T-cell (primary cell): ENCODE measurements at regions not wholly inside any gene's neighbourhood (a gene's known extent, or its start where the extent isn't known, plus 50 kb on each side); places are given as distances from the start of the nearest gene placed in this dataset.

Experiments
- ATAC-seq, 4 experiments: fragments of 200-7000 bp in 3 of 4; fragments of 150-1000 bp in 1 of 4; cut with Tn5 transposase; replicated peaks in 1 of 4; 1 replicate in 3 of 4; 2 replicates in 1 of 4; pipeline ENCODE4 v1.10.0; 2021; ENCODE audit warnings: moderate library complexity in 3 of 4, mild to moderate bottlenecking in 2 of 4, moderate number of reproducible peaks in 1 of 4
- CTCF ChIA-PET, 2 donors: fragments of 300-600 bp; sonication (Branson Sonifier 250); formaldehyde crosslinking; loops; one replicate each; lab custom pipeline; 2022; ENCODE audit warnings: antibody characterized with exemption in 2 of 2; lab: Charles Lee
- POLR2A ChIA-PET, 2 donors: fragments of 300-600 bp; sonication (Branson Sonifier 250); formaldehyde crosslinking; loops; one replicate each; lab custom pipeline; 2022; ENCODE audit warnings: antibody characterized with exemption in 2 of 2; lab: Charles Lee
- DNase-seq, 35 experiments: peaks; one replicate each; pipeline versions ENCODE4 v3.0.0 to v3.0.0-alpha.2; 2013 to 2023
- H3K27ac ChIP-seq: one replicate; pipeline ENCODE4 v1.5.1; 2013; ENCODE audit warnings: low read length
- H3K27me3 ChIP-seq, 2 experiments: replicated peaks in 1 of 2; 1 replicate in 1 of 2; 2 replicates in 1 of 2; pipeline versions ENCODE4 v1.6.1 to v1.7.0; 2013; ENCODE audit warnings: low read length in 1 of 2, mixed read lengths in 1 of 2; ENCODE audit not compliant: control insufficient read depth in 2 of 2, insufficient read depth in 2 of 2; ENCODE audit errors: extremely low read depth in 1 of 2
- H3K36me3 ChIP-seq, 2 donors: 1 replicate in 1 of 2; 2 replicates in 1 of 2; pipeline versions ENCODE4 v1.6.1 to v1.7.0; 2013; ENCODE audit warnings: low read length in 1 of 2; ENCODE audit not compliant: control insufficient read depth in 2 of 2, insufficient read depth in 1 of 2; ENCODE audit errors: extremely low read depth in 1 of 2
- H3K4me1 ChIP-seq, 2 experiments: 1 replicate in 1 of 2; 2 replicates in 1 of 2; pipeline versions ENCODE4 v1.6.1 to v1.7.0; 2013; ENCODE audit warnings: low read length in 2 of 2, mixed read lengths in 1 of 2; ENCODE audit not compliant: insufficient read depth in 2 of 2, control insufficient read depth in 1 of 2; ENCODE audit errors: extremely low read depth in 1 of 2
- H3K4me3 ChIP-seq, 2 donors: 1 replicate in 1 of 2; 2 replicates in 1 of 2; pipeline versions ENCODE4 v1.5.1 to v1.7.0; 2013; ENCODE audit warnings: mild to moderate bottlenecking in 2 of 2, low read length in 1 of 2, moderate library complexity in 1 of 2; ENCODE audit not compliant: control insufficient read depth in 1 of 2; ENCODE audit errors: extremely low read depth in 1 of 2
- H3K9me3 ChIP-seq: 2 replicates; pipeline ENCODE4 v1.7.0; 2013
- H3K27ac Mint-ChIP-seq, 2 donors: one replicate each; pipeline ENCODE4 v1.8.0; 2020 to 2021; ENCODE audit warnings: mild to moderate bottlenecking in 2 of 2, mixed read lengths in 2 of 2
- H3K27me3 Mint-ChIP-seq, 2 donors: one replicate each; pipeline ENCODE4 v1.8.0; 2021 to 2022; ENCODE audit warnings: mixed read lengths in 2 of 2
- H3K36me3 Mint-ChIP-seq: one replicate; pipeline ENCODE4 v1.8.0; 2021; ENCODE audit warnings: mixed read lengths
- H3K4me1 Mint-ChIP-seq, 3 donors: one replicate each; pipeline ENCODE4 v1.8.0; 2020 to 2022; ENCODE audit warnings: mixed read lengths in 3 of 3, mild to moderate bottlenecking in 1 of 3
- H3K4me3 Mint-ChIP-seq, 3 donors: one replicate each; pipeline ENCODE4 v1.8.0; 2020 to 2022; ENCODE audit warnings: mild to moderate bottlenecking in 3 of 3, mixed read lengths in 3 of 3, moderate library complexity in 3 of 3
- H3K9me3 Mint-ChIP-seq, 3 donors: one replicate each; pipeline ENCODE4 v1.8.0; 2020 to 2022; ENCODE audit warnings: mixed read lengths in 3 of 3
- WGBS: methylation state at CpG from one replicate; pipeline ENCODE4 v1.1.5; 2013; ENCODE audit warnings: missing lambda C conversion rate; ENCODE audit not compliant: insufficient coverage; 5-methylcytosine and 5-hydroxymethylcytosine counted together

DNA sequence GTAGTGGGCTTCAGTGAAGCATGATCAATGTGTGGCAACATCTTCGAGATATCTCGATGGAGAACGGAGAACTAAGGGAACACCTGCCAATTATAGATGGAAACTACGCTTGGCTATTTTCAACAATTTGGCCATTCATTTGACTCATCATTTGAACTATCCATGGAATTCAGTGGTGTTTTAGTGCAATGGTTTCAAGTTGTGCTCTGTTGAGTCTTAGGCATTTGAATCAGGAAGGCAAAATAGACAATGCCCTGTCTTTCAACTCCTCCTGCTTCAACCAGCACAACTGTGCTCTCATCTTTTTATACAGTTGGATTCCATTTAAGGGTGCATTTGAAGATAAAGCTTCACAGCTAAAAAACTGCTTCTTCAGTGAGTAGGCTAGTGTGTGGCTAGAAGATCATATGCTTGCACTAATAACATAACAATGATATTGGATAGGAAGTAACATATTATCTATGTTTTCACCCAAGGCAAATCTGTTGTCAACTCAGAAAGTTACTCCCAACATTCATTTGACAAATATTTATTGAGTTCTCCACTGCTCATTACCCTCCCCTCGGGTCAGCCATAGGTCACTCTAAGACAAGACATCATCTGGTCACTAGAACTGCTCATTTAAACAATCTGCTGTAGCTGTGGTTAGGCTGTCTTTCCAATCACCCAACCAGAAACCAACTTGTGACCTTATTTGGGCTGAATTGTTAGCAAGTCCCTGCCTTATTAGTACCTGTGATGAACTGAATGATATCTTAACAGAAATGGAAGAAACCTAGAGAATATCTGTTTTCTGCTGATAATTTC, 314.1 kb upstream of the SP4 start:
- H3K27me3 ChIP-seq, result peaks cover 0 to 4% of the 10 kb centered on the region in 2 experiments
- no peak overlapping the region for H3K27ac ChIP-seq
- Mint-ChIP-seq H3K4me3 (no peak overlapping the region), H3K27ac (no peak overlapping the region), H3K27me3 (peaks cover 3 to 18% of the 10 kb centered on the region in 2 donors), H3K9me3 (no peaks in the 10 kb centered on the region), H3K4me1 (no peaks in the 10 kb centered on the region), H3K36me3 (no peaks in the 10 kb centered on the region)
- DNase-seq (no peak), ATAC-seq (no peak)
- no peaks in the 10 kb centered on the region for H3K4me1 ChIP-seq
- ChIA-PET POLR2A (no interaction called here), CTCF (no interaction called here)
- WGBS, result 97% methylated on average over 4 of the region's 5 CpGs
- H3K36me3 ChIP-seq, result no peaks in the 10 kb centered on the region
- no peaks in the 10 kb centered on the region for H3K9me3 ChIP-seq
- H3K4me3 ChIP-seq, result no peak overlapping the region

DNA sequence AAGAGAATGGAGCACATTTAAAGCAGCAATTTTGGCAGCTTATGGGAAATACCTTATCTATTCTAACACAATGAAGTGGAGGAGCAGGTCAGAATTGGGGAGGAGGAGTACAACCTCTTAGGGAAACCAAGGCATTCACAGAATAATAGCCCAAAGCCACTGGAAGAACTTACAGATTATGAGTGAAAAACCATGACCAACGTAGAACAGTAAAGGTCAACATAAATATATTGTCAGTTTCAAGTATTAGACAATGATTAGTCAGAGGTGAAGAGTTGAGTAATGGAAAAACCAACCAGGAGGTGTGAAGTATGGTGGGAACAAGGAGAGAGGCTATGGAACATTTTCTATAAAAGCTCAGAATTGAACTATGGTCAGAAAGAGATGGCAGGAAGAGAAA, 304.3 kb upstream of the SP4 start:
- no peak for ATAC-seq
- Mint-ChIP-seq H3K27me3 (peaks cover 0 to 3% of the 10 kb centered on the region in 2 donors), H3K27ac (no peak overlapping the region), H3K9me3 (no peaks in the 10 kb centered on the region), H3K36me3 (no peaks in the 10 kb centered on the region), H3K4me3 (no peak overlapping the region), H3K4me1 (no peaks in the 10 kb centered on the region)
- WGBS, result no CpG with 5 or more reads among the region's 1 CpG
- H3K36me3 ChIP-seq, result no peaks in the 10 kb centered on the region
- CTCF ChIA-PET, result no interaction called here
- H3K4me1 ChIP-seq, result no peaks in the 10 kb centered on the region
- H3K4me3 ChIP-seq, result no peak overlapping the region
- no peaks in the 10 kb centered on the region for H3K27me3 ChIP-seq
- no peaks in the 10 kb centered on the region for H3K9me3 ChIP-seq
- no peak for DNase-seq
- H3K27ac ChIP-seq, result no peak overlapping the region
- POLR2A ChIA-PET, result no interaction called here

DNA sequence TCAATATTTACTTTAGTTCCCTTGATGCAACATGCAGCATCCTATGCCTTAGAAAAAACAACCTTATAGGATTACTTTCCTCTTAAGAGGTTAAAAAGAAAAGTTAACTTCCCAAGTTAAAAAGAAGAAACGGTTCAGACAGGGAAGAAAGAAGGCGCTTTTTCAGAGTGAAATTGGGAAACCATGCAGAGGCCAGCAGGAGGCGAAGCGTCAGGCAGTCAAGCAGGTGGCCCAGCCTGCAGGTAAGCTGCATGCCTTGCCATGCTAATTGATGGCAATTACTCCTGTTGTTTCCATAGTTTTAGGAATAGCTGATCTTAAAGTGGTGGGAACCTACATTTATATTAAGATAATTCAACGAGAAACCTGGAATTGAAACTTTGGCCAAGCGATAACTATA, 302.6 kb upstream of the SP4 start:
- Mint-ChIP-seq H3K4me3 (no peak overlapping the region), H3K4me1 (no peaks in the 10 kb centered on the region), H3K27ac (no peak overlapping the region), H3K9me3 (no peaks in the 10 kb centered on the region), H3K36me3 (no peaks in the 10 kb centered on the region), H3K27me3 (peaks cover 3 to 12% of the 10 kb centered on the region in 2 donors)
- no peaks in the 10 kb centered on the region for H3K27me3 ChIP-seq
- ATAC-seq (no peak), DNase-seq (no peak)
- ChIA-PET POLR2A (no interaction called here), CTCF (no interaction called here)
- no peaks in the 10 kb centered on the region for H3K4me1 ChIP-seq
- H3K4me3 ChIP-seq, result no peak overlapping the region
- 89% methylated on average over 4 of the region's 6 CpGs for WGBS
- no peaks in the 10 kb centered on the region for H3K36me3 ChIP-seq
- no peak overlapping the region for H3K27ac ChIP-seq
- no peaks in the 10 kb centered on the region for H3K9me3 ChIP-seq

DNA sequence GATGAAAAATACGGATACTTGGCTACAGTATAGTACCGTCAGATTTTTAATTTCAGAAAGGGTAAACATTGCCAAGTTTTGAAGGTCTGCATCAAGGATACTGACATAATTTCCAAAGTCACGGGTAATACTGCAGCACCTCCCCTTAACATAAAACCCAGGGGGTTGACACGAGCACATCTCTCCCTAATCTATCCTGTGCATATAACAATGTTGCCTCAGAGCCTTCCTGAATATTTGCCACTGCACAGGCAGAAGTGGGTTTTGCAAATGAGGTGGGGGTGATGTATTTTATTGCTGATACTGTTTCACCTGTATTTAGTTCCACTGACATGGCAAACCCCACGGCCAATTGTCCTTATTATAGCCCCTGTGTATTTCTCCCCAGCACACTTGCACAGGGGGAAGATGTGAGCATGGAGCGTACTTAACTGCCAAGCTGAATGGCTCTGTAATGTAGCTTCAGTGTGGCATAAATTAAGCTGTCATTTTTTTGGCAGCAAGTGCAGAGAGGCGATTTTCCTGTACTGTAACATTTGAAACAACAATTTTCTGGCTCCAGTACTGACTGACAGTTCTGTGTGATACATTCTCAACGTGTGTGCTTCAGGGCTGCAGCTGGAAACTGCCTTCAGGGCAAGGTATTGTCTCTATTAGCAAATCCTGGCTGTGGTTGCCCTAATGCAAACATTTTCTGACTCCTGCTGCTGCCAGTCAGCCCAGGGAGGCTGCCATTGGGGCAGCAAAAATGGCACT, 299.6 kb upstream of the SP4 start:
- H3K27ac ChIP-seq, result no peak overlapping the region
- ChIA-PET POLR2A (no interaction called here), CTCF (no interaction called here)
- H3K36me3 ChIP-seq, result no peaks in the 10 kb centered on the region
- Mint-ChIP-seq H3K27ac (no peak overlapping the region), H3K9me3 (peaks cover 0 to 4% (median 3%) of the 10 kb centered on the region in 3 donors), H3K4me3 (no peak overlapping the region), H3K36me3 (no peaks in the 10 kb centered on the region), H3K27me3 (peaks cover 10 to 25% of the 10 kb centered on the region in 2 donors), H3K4me1 (no peaks in the 10 kb centered on the region)
- DNase-seq (no peak), ATAC-seq (no peak)
- H3K4me1 ChIP-seq, result no peaks in the 10 kb centered on the region
- 60% methylated on average over 4 of the region's 8 CpGs for WGBS
- H3K27me3 ChIP-seq, result no peaks in the 10 kb centered on the region
- no peak overlapping the region for H3K4me3 ChIP-seq
- H3K9me3 ChIP-seq, result no peaks in the 10 kb centered on the region

DNA sequence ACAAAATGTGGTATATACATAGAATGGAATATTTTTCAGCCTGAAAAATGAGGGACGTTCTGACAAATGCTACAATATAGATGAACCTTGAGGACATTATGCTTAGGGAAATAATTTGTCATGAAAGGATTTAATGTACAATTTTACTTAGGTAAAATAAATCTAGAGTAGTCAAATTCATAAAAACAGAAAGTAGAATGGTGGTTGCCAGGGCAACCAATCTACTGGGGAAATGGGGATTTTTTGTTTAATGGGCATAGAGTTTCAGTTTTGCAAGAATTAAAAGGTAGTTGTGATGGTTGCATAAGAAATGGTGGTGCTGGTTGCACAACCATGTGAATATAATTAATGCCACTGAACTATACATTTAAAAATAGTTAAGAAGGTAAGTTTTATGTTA, 296.0 kb upstream of the SP4 start:
- ATAC-seq (no peak), DNase-seq (no peak)
- Histone ChIP-seq H3K4me3 (no peak overlapping the region), H3K27ac (no peak overlapping the region), H3K4me1 (no peaks in the 10 kb centered on the region), H3K27me3 (no peaks in the 10 kb centered on the region), H3K36me3 (no peaks in the 10 kb centered on the region), H3K9me3 (no peaks in the 10 kb centered on the region)
- Mint-ChIP-seq H3K27me3 (peaks cover 10 to 23% of the 10 kb centered on the region in 2 donors), H3K4me1 (no peaks in the 10 kb centered on the region), H3K27ac (no peak overlapping the region), H3K9me3 (peaks cover 4 to 16% (median 15%) of the 10 kb centered on the region in 3 donors), H3K36me3 (no peaks in the 10 kb centered on the region), H3K4me3 (no peak overlapping the region)
- ChIA-PET POLR2A (no interaction called here), CTCF (no interaction called here)
- WGBS, result no CpG with 5 or more reads among the region's 1 CpG

DNA sequence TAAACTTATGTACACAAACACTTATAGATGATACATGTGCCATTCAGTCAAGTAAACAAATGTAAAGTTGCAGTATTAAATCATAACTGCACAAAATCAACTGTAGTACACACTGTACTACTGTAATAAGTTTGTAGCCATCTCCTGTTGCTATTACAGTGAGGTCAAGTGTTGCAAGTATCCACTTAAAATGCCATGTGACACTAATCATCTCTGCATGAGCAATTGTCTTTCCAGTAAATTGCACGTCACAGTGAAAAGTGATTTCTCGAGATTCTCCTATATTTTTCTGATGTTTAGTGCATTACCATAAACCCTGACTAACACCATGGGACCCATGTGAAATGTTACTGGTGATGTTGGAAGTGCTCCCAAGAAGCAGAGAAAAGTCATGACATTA, 293.3 kb upstream of the SP4 start:
- no peaks in the 10 kb centered on the region for H3K27me3 ChIP-seq
- H3K4me3 Mint-ChIP-seq, result no peak overlapping the region
- no peaks in the 10 kb centered on the region for H3K4me1 ChIP-seq
- peaks cover 4 to 16% (median 15%) of the 10 kb centered on the region in 3 donors for H3K9me3 Mint-ChIP-seq
- H3K36me3 ChIP-seq, result no peaks in the 10 kb centered on the region
- WGBS, result no CpG with 5 or more reads among the region's 2 CpGs
- ChIA-PET CTCF (no interaction called here), POLR2A (interaction anchor here (0.7 to 0.8 kb wide), 2 partner anchors 9 to 50 kb away, joined by 3 to 20 read pairs; no protein-coding TSS in a partner anchor)
- no peaks in the 10 kb centered on the region for H3K9me3 ChIP-seq
- DNase-seq (no peak), ATAC-seq (no peak)
- no peak overlapping the region for H3K27ac Mint-ChIP-seq
- peaks cover 10 to 19% of the 10 kb centered on the region in 2 donors for H3K27me3 Mint-ChIP-seq
- no peak overlapping the region for H3K4me3 ChIP-seq
- H3K36me3 Mint-ChIP-seq, result no peaks in the 10 kb centered on the region
- no peaks in the 10 kb centered on the region for H3K4me1 Mint-ChIP-seq
- no peak overlapping the region for H3K27ac ChIP-seq
